Left cardiac atrium (tissue), 4 donors: ENCODE measurements at regions not wholly inside any gene's neighbourhood (a gene's known extent, or its start where the extent isn't known, plus 50 kb on each side); places are given as distances from the start of the nearest gene placed in this dataset.
"Not testable (repeated sequence)": the region's sequence is repeated elsewhere in the genome, so short reads cannot be mapped to it uniquely, and the experiment has no call there.

Source experiments
- ATAC-seq, 2 donors: fragments of 200-7000 bp; cut with Tn5 transposase; one replicate each; pipeline ENCODE4 v1.9.1; 2020; ENCODE audit warnings: mild to moderate bottlenecking in 2 of 2, moderate library complexity in 2 of 2
- DNase-seq: peaks from one replicate; pipeline ENCODE4 v3.0.0-alpha.2; 2020
- intact Hi-C, 2 donors: fragments of 100-400 bp; cut with DNase I; formaldehyde crosslinking; loops; one replicate each; pipeline versions ENCODE4 v1.14.1 to v1.15.1; 2022 to 2023
- donor health status: DM: no; HTN: yes; CAD: no.
- donor health status: DM: no; HTN: yes; CAD: no; lungs with severe emphysema.
- donor health status: DM: yes; HTN: yes; CAD: no.
- donor health status: Dilated cardiomyopathy.

DNA sequence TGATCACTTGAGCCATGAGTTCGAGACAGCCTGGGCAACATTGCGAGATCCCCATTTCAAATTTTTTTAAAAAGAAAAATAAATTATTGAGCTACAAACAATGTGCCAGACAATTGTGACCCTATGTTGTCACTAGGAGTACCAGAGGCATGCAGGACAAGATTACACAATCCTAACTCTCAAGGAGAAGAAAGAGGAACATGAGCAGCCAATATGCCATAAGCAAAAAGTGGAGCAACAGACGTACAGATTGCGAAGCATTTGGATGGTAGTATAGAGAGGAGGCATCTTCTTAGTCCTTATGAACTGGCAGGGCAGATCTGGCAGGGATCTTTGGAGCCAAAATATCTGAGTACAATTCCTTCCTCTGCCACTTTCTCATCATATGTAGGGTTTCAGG, 156.4 kb downstream of the OR2B2 start:
- DNase-seq (no peak), ATAC-seq (no peak)
- intact Hi-C loops: loop anchor here in 1 of 2 donors (10.0 kb wide), 1 partner anchor 241 kb away; no protein-coding TSS in a partner anchor

DNA sequence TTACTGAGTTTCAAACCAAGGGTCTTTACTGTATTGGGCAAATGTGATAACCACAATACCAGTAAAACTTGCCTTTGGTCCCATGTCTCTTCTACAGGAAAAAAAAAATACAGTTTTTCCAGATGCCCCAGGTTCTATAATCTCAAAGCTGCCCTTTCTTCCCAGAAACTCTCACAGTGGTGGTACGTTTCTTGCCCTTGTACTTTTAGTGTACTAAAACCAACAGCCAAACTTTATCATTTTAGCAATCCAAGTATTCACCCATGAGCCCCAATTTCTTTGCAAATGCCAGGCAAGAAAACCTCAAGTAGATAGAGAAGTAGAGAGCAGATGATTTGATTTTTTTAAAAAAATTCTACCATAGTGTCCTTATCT, 157.8 kb downstream of the OR2B2 start:
- no peak for ATAC-seq
- no peak for DNase-seq
- intact Hi-C loops: loop anchor here (5.0 to 10.0 kb wide), 2 partner anchors 240 to 567 kb away; no protein-coding TSS in a partner anchor

DNA sequence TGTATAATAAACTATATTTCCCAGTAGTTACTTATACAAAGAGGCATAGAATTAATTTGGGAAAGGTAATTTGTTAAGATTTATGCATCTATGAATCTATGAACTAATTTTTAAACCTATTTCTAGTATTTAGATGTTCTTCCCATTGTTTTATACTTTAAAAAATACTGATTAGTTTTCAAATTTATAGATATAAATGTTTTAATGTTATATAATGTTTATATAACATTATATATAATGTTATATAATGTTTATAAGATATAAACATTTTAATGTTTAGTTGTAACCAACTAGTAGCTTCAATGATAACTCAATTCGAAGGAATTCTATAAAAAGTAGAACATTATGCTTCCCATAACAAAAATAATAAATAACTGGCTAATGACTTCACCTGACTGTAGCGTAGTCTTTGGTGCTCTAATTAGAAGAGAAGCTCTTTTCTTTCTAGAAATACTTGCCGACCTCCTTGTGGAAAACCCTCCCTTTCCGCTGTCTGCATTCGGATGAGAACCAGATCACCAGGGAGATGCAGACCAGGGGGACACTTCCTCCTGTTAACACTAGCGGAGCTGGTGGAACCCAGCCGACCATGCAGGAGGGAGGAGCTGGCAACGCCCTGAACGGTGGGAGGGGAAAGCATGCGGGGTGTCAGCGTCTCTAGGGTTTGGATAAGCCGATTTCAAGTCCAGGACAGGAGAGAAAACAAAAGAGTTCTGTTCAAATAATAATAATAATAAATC, 158.4 kb downstream of the OR2B2 start:
- peak; percentile 56 to 77 for ATAC-seq
- intact Hi-C loops: loop anchor here (2.0 to 10.0 kb wide), 3 partner anchors 235 to 567 kb away; no protein-coding TSS in a partner anchor
- peak; percentile 79 for DNase-seq

DNA sequence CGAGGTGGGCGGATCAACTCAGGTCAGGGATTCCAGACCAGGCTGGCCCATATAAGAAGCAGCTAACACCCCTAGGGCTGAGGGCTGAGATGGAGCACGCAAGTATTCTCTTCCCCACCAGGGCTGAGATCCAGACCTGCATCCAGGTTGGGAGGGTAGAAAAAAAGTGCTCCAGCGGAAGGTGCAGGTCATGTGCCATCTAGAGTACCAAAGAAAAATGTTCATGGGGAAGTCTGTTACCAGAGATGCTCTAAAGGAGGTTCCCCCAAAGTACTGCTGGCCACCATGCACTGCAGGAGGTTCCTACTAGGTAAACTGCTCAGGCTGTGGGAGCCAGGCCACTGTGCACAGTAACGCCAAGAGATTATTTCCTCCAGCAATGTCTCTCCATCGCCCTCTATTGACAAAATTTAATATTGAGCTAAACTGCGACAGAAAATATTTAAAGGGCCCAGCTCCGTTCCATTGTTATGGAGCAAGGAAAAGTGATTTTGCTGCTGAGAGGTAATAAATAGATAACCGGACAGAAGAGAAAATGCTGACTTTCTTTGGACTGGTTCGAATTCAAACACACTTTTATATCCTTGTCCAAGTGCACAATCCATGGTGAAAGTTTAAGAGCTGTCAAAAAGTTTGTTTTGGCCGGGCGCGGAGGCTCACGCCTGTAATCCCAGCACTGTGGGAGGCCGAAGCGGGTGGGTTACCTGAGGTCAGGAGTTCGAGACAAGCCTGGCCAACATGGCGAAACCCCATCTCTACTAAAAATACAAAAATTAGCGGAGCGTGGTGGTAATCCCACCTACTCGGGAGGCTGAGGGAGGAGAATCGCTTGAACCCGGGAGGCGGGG, 159.9 kb downstream of the OR2B2 start:
- intact Hi-C loops: loop anchor here (2.0 to 10.0 kb wide), 3 partner anchors 233 to 565 kb away; no protein-coding TSS in a partner anchor
- peak; percentile 42 for DNase-seq
- ATAC-seq: peak; percentile 89 to 92

- no peak for ATAC-seq
- no peak for DNase-seq
- intact Hi-C loops: no loop called here
Observed at GRCh38 chr6:27748661-27749060, 163.5 kb downstream of the OR2B2 start.

DNA sequence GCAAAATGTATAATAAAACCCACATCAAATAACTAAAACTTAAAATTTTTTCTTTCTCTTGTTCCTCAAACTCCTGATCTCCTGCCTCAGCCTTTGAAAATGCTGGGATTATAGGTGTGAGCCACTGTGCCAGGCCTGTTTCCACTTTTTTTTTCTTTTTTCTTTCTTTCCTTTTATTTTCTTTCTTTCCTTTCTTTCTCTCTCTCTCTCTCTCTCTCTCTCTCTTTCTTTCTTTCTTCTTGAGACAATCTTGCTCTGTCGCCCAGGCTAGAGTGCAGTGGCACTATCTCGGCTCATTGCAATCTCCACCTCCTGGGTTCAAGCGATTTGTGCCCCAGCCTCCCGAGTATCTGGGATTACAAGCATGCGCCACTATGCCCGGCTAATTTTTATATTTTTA, 164.6 kb downstream of the OR2B2 start:
- intact Hi-C loops: no loop called here
- ATAC-seq: no peak

GRCh38 chr6:27746860-27747259, 165.3 kb downstream of the OR2B2 start:
- intact Hi-C loops, DNase-seq, ATAC-seq: not testable (repeated sequence)

More for the DNA sequence above, 164.6 kb downstream of the OR2B2 start:
- no peak for DNase-seq

DNA sequence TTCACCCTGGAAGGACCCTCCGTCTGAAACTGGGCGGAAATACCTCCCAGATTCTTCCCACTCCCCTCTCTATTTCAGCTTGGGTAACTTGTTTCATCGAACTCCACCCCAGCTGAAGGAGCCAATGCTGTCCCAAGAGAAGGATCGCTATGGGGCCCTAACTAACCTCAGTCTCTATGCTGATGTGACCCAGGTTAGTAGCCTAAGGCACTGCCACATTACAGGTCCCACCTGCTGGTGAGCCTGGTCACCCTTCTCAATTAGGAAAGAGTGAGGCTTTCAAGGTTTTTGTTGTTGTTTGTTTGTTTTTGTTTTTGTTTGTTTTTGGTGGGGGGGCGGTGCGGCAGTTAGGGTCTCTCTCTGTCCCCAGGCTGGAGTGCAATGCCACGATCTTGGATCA, 168.4 kb downstream of the OR2B2 start:
- intact Hi-C loops: no loop called here
- ATAC-seq (no peak), DNase-seq (no peak)

DNA sequence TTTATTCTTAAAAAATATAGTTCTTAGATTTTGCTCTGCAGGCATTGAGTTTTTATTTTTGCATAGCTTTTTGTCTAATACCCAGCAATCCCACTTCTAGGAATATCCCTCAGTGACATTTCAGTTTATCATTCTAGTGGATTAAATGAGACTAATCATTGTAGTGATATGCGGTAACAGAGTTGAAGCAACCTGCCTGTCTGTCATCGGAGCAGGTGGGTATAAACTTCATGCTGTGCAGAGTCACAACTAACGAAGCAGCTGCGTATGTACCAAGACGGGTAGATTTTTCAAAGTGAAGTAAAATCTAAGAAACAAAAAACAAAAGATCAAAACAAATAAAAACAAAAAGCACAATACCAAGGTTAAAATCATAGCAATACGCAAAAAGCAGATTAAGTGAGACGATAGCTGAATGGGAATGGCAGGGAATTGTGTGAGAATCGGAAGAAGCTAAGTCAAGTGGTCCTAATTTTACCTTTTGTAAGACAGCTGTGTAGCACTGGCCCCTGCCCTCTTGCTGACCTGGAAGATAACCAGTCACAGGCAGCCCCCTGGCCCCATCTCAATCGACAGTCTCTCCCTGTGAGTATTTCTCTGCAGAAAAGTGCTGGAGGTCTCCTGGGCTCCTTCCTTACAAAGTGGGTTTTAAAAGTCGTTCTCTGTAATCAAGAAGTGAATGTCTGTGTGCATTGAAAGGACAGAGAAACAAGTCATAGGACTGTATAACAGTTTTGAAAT, 169.2 kb downstream of the OR2B2 start:
- ATAC-seq: no peak
- no peak for DNase-seq
- intact Hi-C loops: no loop called here

- DNase-seq, ATAC-seq, intact Hi-C loops: not testable (repeated sequence)
Observed at GRCh38 chr6:27739902-27740301, 172.3 kb downstream of the OR2B2 start.

DNA sequence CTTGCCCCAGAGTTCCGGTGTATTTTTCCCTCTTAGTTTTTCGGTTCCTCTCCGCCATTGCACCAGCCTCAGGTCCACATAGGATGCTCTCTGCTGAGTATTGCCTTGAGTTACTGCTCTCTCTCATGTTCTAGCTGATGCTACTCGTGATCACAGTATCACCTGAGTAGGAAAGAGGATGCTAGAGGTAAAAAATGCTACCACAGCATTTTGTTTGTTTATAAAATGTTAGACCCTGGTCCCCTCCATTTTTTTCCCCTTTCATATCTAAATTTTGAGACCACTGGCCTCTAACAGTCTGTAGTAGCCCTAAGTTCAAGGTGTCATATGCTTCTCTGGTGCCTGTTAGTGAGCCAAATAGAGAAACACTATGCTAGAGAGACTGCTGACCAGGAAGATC, 175.5 kb downstream of the OR2B2 start:
- DNase-seq (no peak), ATAC-seq (no peak)
- intact Hi-C loops: no loop called here

DNA sequence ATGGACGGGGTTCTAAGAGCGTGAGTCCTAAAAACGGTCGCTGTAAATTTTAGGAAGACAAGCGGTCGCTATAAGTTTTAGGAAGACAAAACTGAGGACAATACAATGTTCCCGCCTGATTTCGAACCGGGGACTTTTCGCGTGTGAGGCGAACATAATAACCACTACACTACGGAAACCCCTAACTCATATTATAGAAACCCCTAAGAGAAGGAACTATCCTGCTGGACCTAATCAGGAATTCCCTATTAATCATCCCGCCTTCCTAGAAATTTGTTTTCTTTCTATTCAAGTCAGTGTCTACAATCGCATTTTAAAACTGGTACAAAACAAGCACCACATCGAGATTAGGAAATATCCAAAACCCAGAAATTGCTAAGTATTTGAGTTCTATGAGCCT, 183.8 kb downstream of the OR2B2 start:
- ATAC-seq: no peak
- intact Hi-C loops: no loop called here

DNA sequence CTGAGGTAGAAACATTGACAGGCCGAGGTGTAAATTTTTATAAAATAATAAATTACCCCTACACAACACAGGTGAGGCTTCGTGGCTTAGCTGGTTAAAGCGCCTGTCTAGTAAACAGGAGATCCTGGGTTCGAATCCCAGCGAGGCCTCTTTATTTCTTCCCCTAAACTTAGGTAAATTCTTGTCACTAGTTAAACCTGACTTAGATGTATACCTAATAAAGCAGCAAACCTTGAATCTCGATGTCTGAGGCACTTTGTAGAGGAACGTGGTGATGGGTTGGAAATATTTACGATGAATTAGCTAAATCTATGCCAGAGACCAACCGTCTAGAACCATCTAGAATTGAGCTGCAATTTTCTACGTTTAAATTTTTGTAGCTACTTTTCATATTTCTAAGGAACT, 185.6 kb downstream of the OR2B2 start:
- no peak for ATAC-seq
- intact Hi-C loops: no loop called here
- no peak for DNase-seq

More for the DNA sequence above, 183.8 kb downstream of the OR2B2 start:
- no peak for DNase-seq

GRCh38 chr6:27720607-27721580, 191.3 kb downstream of the OR2B2 start:
- no peak for ATAC-seq
- intact Hi-C loops: no loop called here
- DNase-seq: no peak

- intact Hi-C loops, ATAC-seq, DNase-seq: not testable (repeated sequence)
Observed at GRCh38 chr6:27719039-27719438, 193.2 kb downstream of the OR2B2 start.

GRCh38 chr6:27706431-27706830, 205.8 kb downstream of the OR2B2 start:
- ATAC-seq: no peak
- intact Hi-C loops: no loop called here
- DNase-seq: no peak

- ATAC-seq (no peak), DNase-seq (no peak)
- intact Hi-C loops: no loop called here
Observed at GRCh38 chr6:27700337-27700736, 211.9 kb downstream of the OR2B2 start.

DNA sequence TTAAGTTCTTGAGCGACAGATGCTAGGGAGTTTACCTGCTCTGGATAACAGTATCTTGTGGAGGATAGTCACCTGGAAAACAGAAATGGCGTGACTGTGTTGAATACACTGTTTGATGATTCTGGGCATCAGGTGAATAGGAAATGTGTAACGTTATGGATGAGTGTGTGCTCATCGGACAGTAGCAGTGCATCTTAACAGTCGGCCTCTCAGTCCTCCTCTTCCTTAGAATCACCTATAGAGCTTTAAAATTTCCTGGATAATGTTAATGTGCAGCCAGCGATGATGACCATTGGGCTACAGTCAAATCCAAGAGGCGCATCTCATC, 217.7 kb downstream of the OR2B2 start:
- DNase-seq (no peak), ATAC-seq (no peak)
- intact Hi-C loops: no loop called here
